ENCODE measurements at regions not wholly inside any gene's neighbourhood (a gene's known extent, or its start where the extent isn't known, plus 50 kb on each side); places are given as distances from the start of the nearest gene placed in this dataset.
"Not testable (repeated sequence)": the region's sequence is repeated elsewhere in the genome, so short reads cannot be mapped to it uniquely, and the experiment has no call there.

DNA sequence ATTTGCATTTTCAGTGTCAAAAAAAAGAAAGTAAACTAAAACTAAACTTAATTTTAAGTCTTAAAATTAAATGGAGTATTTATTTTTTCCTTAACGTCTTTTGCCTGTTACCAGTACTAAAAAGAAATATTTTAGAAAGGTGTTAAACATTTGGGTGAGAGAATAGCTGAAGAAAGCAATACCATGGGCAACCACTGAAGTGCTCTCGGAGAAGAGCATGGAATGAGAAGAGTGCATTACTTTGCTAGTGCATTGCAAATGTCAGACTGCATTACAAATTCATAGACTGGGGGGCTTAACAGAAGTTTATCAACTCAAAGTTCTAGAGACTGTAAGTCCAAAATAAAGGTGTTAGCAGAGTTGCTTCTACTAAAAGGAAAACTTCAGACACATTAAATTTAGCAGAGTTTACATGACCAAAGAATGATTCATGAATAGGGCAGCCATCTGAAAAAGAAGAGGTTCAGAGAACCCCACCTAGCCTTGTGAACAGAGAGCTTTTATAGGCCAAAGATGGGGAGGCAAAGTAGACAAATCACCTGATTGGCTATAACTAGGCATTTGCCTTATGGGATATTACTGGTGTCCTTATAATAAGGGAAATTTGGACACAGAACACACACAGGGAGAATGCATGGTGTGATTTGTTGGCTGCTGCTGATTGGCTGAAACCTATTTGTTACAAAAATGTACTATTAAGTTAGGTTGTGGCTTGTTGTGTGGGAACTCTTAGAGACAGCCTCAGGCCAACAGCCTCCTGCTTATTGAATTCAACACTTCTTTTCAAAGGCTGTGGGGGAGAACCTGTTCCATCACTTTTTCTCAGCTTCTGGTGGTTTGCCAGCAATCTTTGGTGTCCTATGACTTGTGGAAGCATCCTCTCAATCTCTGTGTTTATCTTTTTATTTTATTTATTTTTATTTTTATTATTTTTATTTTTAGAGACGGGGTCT lies 106.7 kb upstream of the RREB1 start:
- Histone ChIP-seq H3K27ac (no peak overlapping the region), H3K4me3 (no peak overlapping the region)

- Histone ChIP-seq H3K4me3 (no peak overlapping the region), H3K27ac (no peak overlapping the region)
These were observed 104.7 kb upstream of the RREB1 start for GRCh38 chr6:7003041-7003440.

GRCh38 chr6:7004581-7005297 lies 103.0 kb upstream of the RREB1 start:
- H3K4me3 ChIP-seq = no peak overlapping the region
- no peak overlapping the region for H3K27ac ChIP-seq

DNA sequence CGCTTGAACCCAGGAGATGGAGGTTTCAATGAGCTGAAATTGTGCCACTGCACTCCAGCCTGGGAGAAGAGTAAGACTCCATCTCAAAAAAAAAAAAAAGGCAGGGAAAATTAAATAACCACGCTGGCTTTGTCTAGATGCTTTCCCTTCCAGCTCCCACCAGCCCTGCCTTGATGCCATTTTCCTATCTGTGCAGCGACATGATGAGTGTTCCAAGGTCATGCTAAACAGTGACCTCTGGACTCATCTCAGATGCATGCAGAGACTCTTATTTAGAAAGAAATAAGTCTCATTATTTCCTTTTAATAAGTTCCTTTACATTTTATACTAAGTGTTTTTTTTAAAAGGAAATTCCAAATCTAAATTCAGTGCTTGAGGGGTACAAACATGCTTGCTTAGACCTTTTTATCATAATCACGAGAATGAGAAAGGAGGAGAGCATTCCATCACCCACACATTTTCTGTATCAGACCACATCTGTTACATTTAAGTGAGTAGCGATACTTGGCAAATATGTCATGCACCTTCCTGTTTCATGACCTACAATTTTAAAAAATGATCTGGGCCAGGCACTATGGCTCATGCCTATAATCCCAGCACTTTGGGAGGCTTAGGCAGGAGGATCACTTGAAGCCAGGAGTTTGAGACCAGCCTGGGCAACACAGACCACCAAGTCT lies 101.1 kb upstream of the RREB1 start:
- no peak overlapping the region for H3K4me3 ChIP-seq
- no peak overlapping the region for H3K27ac ChIP-seq

GRCh38 chr6:7008451-7008988 lies 99.2 kb upstream of the RREB1 start:
- H3K27ac ChIP-seq = no peak overlapping the region

DNA sequence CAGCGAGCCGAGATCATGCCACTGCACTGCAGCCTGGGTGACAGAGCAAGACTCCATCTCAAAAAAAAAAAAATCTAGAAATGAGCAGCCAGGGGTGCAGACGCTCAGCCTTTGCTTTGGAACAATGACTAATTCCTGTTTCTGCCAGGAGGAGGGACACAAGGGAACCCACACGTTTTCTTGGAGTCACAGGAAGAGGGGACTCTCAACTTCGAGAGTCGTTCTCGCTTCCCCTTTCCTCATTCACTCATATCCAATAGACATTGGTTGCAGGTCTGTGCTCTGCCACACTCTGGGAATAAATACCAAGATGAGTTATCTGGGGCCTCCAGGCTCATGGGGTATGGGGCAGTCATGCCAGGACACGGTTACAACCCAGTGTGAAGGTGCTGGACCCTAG lies 91.5 kb upstream of the RREB1 start:
- H3K4me3 ChIP-seq = no peak overlapping the region
- H3K27ac ChIP-seq = no peak overlapping the region

More at GRCh38 chr6:7008451-7008988, 99.2 kb upstream of the RREB1 start:
- no peak overlapping the region for H3K4me3 ChIP-seq

GRCh38 chr6:7021301-7021700 lies 86.5 kb upstream of the RREB1 start:
- Histone ChIP-seq H3K27ac (no peak overlapping the region), H3K4me3 (no peak overlapping the region)

- no peak overlapping the region for H3K27ac ChIP-seq
- no peak overlapping the region for H3K4me3 ChIP-seq
These were observed 81.9 kb upstream of the RREB1 start for GRCh38 chr6:7025861-7026260.

GRCh38 chr6:7028963-7029362 lies 78.8 kb upstream of the RREB1 start:
- H3K4me3 ChIP-seq, H3K27ac ChIP-seq: not testable (repeated sequence)

DNA sequence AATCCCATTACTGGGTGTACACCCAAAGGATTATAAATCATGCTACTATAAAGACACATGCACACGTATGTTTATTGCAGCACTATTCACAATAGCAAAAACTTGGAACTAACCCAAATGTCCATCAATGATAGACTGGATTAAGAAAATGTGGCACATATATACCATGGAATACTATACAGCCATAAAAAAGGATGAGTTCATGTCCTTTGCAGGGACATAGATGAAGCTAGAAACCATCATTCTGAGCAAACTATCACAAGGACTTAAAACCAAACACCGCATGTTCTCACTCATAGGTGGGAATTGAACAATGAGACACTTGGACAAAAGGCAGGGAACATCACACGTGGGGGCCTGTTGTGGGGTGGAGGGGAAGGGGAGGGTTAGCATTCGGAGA lies 76.8 kb upstream of the RREB1 start:
- not testable (repeated sequence) for H3K27ac ChIP-seq, H3K4me3 ChIP-seq

DNA sequence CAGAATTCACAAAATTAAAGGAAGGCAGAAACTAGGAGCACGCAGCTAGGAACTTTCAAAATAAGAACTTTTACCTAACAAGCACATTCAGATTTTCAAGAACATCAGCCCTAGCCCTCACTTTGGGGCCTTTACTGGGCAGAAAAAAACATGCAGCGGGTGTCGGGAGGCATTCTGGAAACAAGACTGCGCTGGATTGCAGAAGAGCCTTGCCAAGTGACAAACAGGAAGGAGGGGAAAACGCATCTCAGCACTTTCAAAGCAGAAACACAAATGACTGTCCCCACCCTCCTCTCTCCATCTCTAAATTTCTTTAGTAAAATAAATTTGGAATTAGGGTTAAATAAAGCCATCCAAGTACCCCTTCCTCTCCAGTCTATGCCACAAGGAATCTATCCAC lies 74.6 kb upstream of the RREB1 start:
- Histone ChIP-seq H3K4me3 (no peak overlapping the region), H3K27ac (no peak overlapping the region)

- H3K27ac ChIP-seq = no peak overlapping the region
- H3K4me3 ChIP-seq = no peak overlapping the region
These were observed 73.7 kb upstream of the RREB1 start for GRCh38 chr6:7034055-7034454.

GRCh38 chr6:7035837-7036249 lies 71.9 kb upstream of the RREB1 start:
- no peak overlapping the region for H3K4me3 ChIP-seq
- H3K27ac ChIP-seq = no peak overlapping the region

- Histone ChIP-seq H3K4me3 (no peak overlapping the region), H3K27ac (no peak overlapping the region)
These were observed 66.2 kb upstream of the RREB1 start for GRCh38 chr6:7041511-7042026.

GRCh38 chr6:7042056-7042653 lies 65.6 kb upstream of the RREB1 start:
- Histone ChIP-seq H3K4me3 (no peak overlapping the region), H3K27ac (peak overlapping the region in 3 of 21 experiments; percentile 9 to 44 (median 26))

DNA sequence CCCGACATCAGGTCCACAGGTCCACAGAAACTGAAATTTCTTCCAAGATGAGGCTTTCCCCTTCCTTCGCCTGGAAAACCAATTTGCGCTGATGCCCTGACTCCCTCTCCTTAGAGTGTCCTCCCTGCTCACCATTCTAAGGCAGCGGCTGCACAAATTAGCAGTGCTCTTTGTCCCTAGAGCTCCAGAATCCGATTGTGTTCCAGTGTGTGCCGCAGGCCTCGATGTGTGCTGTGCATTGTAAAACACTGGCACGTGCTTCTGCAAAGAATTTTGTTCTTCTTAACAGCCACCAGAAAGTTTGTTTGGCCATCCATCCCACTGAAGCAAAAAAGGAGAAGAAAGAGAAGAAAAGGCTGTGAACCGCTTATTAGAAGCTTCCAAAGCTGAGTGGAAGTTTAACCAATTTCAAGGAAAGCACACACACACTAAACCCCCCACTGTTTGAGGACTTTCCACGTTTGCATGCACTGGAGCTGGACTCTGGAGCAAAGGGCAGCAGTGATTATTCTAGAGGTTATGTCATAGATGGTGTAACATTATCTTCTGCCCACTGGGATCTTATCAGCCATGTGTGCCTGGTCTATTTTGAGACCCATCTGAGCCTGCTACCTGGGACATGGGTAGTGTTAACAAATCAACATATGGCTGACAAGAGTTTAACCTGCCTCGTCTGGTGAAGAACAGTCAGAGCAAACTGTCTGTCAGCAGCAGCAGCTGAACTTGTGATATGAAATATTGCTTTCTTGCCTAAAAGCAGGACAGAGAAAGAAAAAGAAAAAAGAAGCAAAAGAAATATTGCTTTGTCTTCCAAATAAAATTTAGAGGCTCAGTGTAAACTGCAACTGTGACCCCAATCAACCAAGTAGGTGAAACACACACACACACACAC lies 64.9 kb upstream of the RREB1 start:
- H3K27ac ChIP-seq = peak overlapping the region in 3 of 21 experiments; percentile 9 to 44 (median 26)
- H3K4me3 ChIP-seq = no peak overlapping the region

- H3K27ac ChIP-seq = no peak overlapping the region
- H3K4me3 ChIP-seq = no peak overlapping the region
These were observed 62.4 kb upstream of the RREB1 start for GRCh38 chr6:7045331-7045730.

- H3K4me3 ChIP-seq = no peak overlapping the region
These were observed 62.0 kb upstream of the RREB1 start for GRCh38 chr6:7045746-7046145.

GRCh38 chr6:7047128-7047527 lies 60.6 kb upstream of the RREB1 start:
- Histone ChIP-seq H3K27ac (no peak overlapping the region), H3K4me3 (no peak overlapping the region)

More at GRCh38 chr6:7045746-7046145, 62.0 kb upstream of the RREB1 start:
- no peak overlapping the region for H3K27ac ChIP-seq
